Lower leg skin (tissue), 4 donors: ENCODE measurements at regions not wholly inside any gene's neighbourhood (a gene's known extent, or its start where the extent isn't known, plus 50 kb on each side); places are given as distances from the start of the nearest gene placed in this dataset.
"Not testable (repeated sequence)": the region's sequence is repeated elsewhere in the genome, so short reads cannot be mapped to it uniquely, and the experiment has no call there.

Experiments used
- DNase-seq, 2 donors: peaks; one replicate each; pipeline ENCODE4 v3.0.0-alpha.2; 2019; ENCODE audit warnings: low spot score in 2 of 2
- H3K4me3 ChIP-seq: fragments of 200-600 bp; sonication (generic); 2 replicates; pipeline ENCODE4 v1.5.1; 2017; ENCODE audit warnings: mild to moderate bottlenecking, low read depth; ENCODE audit not compliant: poor library complexity, severe bottlenecking
- CTCF ChIP-seq, 3 donors: fragments of 450-650 bp; IDR thresholded peaks; one replicate each; pipeline ENCODE4 v1.5.1; 2016; ENCODE audit warnings: antibody characterized with exemption in 3 of 3, mild to moderate bottlenecking in 3 of 3, moderate library complexity in 2 of 3
- POLR2A ChIP-seq, 2 donors: fragments of 450-650 bp; IDR thresholded peaks; one replicate each; pipeline ENCODE4 v1.6.1; 2016 to 2017; ENCODE audit warnings: antibody characterized with exemption in 2 of 2, mild to moderate bottlenecking in 1 of 2, moderate library complexity in 1 of 2
- WGBS, 2 donors: methylation state at CpG; one replicate each; pipeline ENCODE4 v1.1.5; 2018; 5-methylcytosine and 5-hydroxymethylcytosine counted together
- intact Hi-C: fragments of 100-400 bp; cut with DNase I; formaldehyde crosslinking; loops from one replicate; pipeline ENCODE4 v1.15.0; 2023; ENCODE audit warnings: low total_unique reads

- no peak for DNase-seq
- intact Hi-C loops = no loop called here
- no peak overlapping the region for H3K4me3 ChIP-seq
- 55 to 62% methylated on average over 3 of the region's 3 CpGs for WGBS, 2 donors
- TF ChIP-seq POLR2A (IDR thresholded peaks at IDR 0.05) (no peak), CTCF (IDR thresholded peaks at IDR 0.05) (no peak)
These were observed 318.4 kb upstream of the RIOK2 start for GRCh38 chr5:97501286-97501964.

DNA sequence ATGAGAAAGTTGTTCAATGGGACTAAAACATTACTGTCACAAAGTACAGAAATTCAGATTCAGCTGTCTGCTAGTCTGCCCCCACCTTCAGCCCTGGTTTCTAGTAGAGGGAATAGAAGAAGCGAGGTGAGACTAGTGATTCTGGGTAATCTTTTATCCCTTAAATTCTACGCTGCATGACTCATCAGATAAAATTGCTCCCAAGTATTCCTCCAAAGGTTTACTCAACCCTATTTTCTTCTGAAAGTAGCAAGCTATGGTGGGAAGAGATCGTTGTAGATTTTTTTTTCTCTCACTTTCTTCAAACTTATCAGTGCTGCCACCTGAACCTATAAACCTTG, 318.9 kb upstream of the RIOK2 start:
- no peak for DNase-seq
- intact Hi-C loops = no loop called here
- no peak for TF ChIP-seq POLR2A (IDR thresholded peaks at IDR 0.05)
- no peak for TF ChIP-seq CTCF (IDR thresholded peaks at IDR 0.05)
- H3K4me3 ChIP-seq = no peak overlapping the region
- 70 to 87% methylated on average over 3 of the region's 3 CpGs for WGBS, 2 donors

GRCh38 chr5:97508864-97509263, 325.8 kb upstream of the RIOK2 start:
- DNase-seq = no peak
- TF ChIP-seq CTCF (IDR thresholded peaks at IDR 0.05) = no peak
- TF ChIP-seq POLR2A (IDR thresholded peaks at IDR 0.05) = no peak
- WGBS, 2 donors = 71 to 88% methylated on average over 1 of the region's 1 CpG
- intact Hi-C loops = no loop called here
- H3K4me3 ChIP-seq = no peak overlapping the region

DNA sequence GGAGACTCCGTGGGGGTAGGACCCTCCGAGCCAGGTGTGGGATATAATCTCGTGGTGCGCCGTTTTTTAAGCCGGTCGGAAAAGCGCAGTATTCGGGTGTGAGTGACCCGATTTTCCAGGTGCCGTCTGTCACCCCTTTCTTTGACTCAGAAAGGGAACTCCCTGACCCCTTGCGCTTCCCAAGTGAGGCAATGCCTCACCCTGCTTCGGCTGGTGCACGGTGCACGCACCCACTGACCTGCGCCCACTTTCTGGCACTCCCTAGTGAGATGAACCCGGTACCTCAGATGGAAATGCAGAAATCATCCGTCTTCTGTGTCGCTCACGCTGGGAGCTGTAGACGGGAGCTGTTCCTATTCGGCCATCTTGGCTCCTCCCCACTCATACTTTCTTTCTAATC, 336.5 kb upstream of the RIOK2 start:
- DNase-seq, H3K4me3 ChIP-seq, intact Hi-C loops: not testable (repeated sequence)
- WGBS, 2 donors = 84 to 88% methylated on average over 22 of the region's 22 CpGs

DNA sequence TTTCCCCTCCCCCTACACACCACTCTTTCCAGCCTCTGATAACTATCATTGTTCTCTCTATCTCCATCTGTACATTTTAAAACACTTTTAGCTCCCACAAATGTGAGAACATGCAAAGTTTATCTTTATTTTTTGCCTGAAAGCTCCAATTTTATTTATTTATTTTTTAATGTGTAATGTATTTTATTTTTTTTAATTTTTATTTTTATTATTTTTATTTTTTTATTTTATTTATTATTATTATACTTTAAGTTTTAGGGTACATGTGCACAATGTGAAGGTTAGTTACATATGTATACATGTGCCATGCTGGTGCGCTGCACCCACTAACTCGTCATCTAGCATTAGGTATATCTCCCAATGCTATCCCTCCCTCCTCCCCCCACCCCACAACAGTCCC, 340.3 kb upstream of the RIOK2 start:
- 80 to 91% methylated on average over 2 of the region's 2 CpGs for WGBS, 2 donors
- intact Hi-C loops, H3K4me3 ChIP-seq, DNase-seq: not testable (repeated sequence)

GRCh38 chr5:97525780-97526179, 342.7 kb upstream of the RIOK2 start:
- no peak for DNase-seq
- 81 to 82% methylated on average over 2 of the region's 2 CpGs for WGBS, 2 donors
- TF ChIP-seq CTCF (IDR thresholded peaks at IDR 0.05) (no peak), POLR2A (IDR thresholded peaks at IDR 0.05) (no peak)
- H3K4me3 ChIP-seq = no peak overlapping the region
- intact Hi-C loops = no loop called here

- no peak for DNase-seq
- intact Hi-C loops = no loop called here
- H3K4me3 ChIP-seq = no peak overlapping the region
- 17 to 26% methylated on average over 4 of the region's 4 CpGs for WGBS, 2 donors
- no peak for TF ChIP-seq POLR2A (IDR thresholded peaks at IDR 0.05)
- TF ChIP-seq CTCF (IDR thresholded peaks at IDR 0.05) = no peak
These were observed 345.9 kb upstream of the RIOK2 start for GRCh38 chr5:97528941-97529340.
